ENCODE measurements at regions not wholly inside any gene's neighbourhood (a gene's known extent, or its start where the extent isn't known, plus 50 kb on each side); places are given as distances from the start of the nearest gene placed in this dataset.
"Not testable (repeated sequence)": the region's sequence is repeated elsewhere in the genome, so short reads cannot be mapped to it uniquely, and the experiment has no call there.

GRCh38 chr6:11430036-11430435 is 107.5 kb upstream of the TMEM170B start:
- no peak for DNase-seq (ENCODE audit: low read depth, low spot score)
- no peak overlapping the region for H3K4me3 ChIP-seq (ENCODE audit: low read length)

- no peak overlapping the region for H3K4me3 ChIP-seq (ENCODE audit: low read length)
- DNase-seq (ENCODE audit: low read depth, low spot score): no peak
These were observed 108.0 kb upstream of the TMEM170B start for GRCh38 chr6:11429577-11429976.

- no peak overlapping the region for H3K4me3 ChIP-seq (ENCODE audit: low read length)
- no peak for DNase-seq (ENCODE audit: low read depth, low spot score)
These were observed 108.7 kb upstream of the TMEM170B start for GRCh38 chr6:11428895-11429294.

GRCh38 chr6:11428371-11428770 is 109.2 kb upstream of the TMEM170B start:
- DNase-seq (ENCODE audit: low read depth, low spot score): no peak
- no peak overlapping the region for H3K4me3 ChIP-seq (ENCODE audit: low read length)

- no peak for DNase-seq (ENCODE audit: low read depth, low spot score)
- no peak overlapping the region for H3K4me3 ChIP-seq (ENCODE audit: low read length)
These were observed 109.8 kb upstream of the TMEM170B start for GRCh38 chr6:11427723-11428245.

- H3K4me3 ChIP-seq (ENCODE audit: low read length): no peak overlapping the region
- no peak for DNase-seq (ENCODE audit: low read depth, low spot score)
These were observed 110.3 kb upstream of the TMEM170B start for GRCh38 chr6:11427091-11427722.

GRCh38 chr6:11426571-11426970 is 111.0 kb upstream of the TMEM170B start:
- no peak for DNase-seq (ENCODE audit: low read depth, low spot score)
- no peak overlapping the region for H3K4me3 ChIP-seq (ENCODE audit: low read length)

GRCh38 chr6:11425876-11426275 is 111.7 kb upstream of the TMEM170B start:
- no peak for DNase-seq (ENCODE audit: low read depth, low spot score)
- H3K4me3 ChIP-seq (ENCODE audit: low read length): no peak overlapping the region

- no peak overlapping the region for H3K4me3 ChIP-seq (ENCODE audit: low read length)
- DNase-seq (ENCODE audit: low read depth, low spot score): no peak
These were observed 112.1 kb upstream of the TMEM170B start for GRCh38 chr6:11425431-11425871.

GRCh38 chr6:11424395-11425034 is 113.0 kb upstream of the TMEM170B start:
- H3K4me3 ChIP-seq (ENCODE audit: low read length): no peak overlapping the region
- no peak for DNase-seq (ENCODE audit: low read depth, low spot score)

GRCh38 chr6:11423667-11424066 is 113.9 kb upstream of the TMEM170B start:
- DNase-seq (ENCODE audit: low read depth, low spot score): no peak
- H3K4me3 ChIP-seq (ENCODE audit: low read length): no peak overlapping the region

- no peak for DNase-seq (ENCODE audit: low read depth, low spot score)
- H3K4me3 ChIP-seq (ENCODE audit: low read length): no peak overlapping the region
These were observed 114.5 kb upstream of the TMEM170B start for GRCh38 chr6:11423072-11423471.

- no peak for DNase-seq (ENCODE audit: low read depth, low spot score)
- H3K4me3 ChIP-seq (ENCODE audit: low read length): no peak overlapping the region
These were observed 117.6 kb upstream of the TMEM170B start for GRCh38 chr6:11419763-11420453.

- no peak for DNase-seq (ENCODE audit: low read depth, low spot score)
- no peak overlapping the region for H3K4me3 ChIP-seq (ENCODE audit: low read length)
These were observed 119.2 kb upstream of the TMEM170B start for GRCh38 chr6:11418290-11418905.

GRCh38 chr6:11416936-11417576 is 120.5 kb upstream of the TMEM170B start:
- DNase-seq (ENCODE audit: low read depth, low spot score): no peak
- no peak overlapping the region for H3K4me3 ChIP-seq (ENCODE audit: low read length)

- DNase-seq (ENCODE audit: low read depth, low spot score): not testable (repeated sequence)
These were observed 121.2 kb upstream of the TMEM170B start for GRCh38 chr6:11416099-11416935.

GRCh38 chr6:11415557-11415956 is 122.0 kb upstream of the TMEM170B start:
- no peak for DNase-seq (ENCODE audit: low read depth, low spot score)
- H3K4me3 ChIP-seq (ENCODE audit: low read length): no peak overlapping the region

More at GRCh38 chr6:11416099-11416935, 121.2 kb upstream of the TMEM170B start:
- not testable (repeated sequence) for H3K4me3 ChIP-seq (ENCODE audit: low read length)

GRCh38 chr6:11414176-11414963 is 123.2 kb upstream of the TMEM170B start:
- no peak overlapping the region for H3K4me3 ChIP-seq (ENCODE audit: low read length)
- DNase-seq (ENCODE audit: low read depth, low spot score): no peak

Data from Jurkat, Clone E6-1 (cell line).